Lower leg skin (tissue), 4 donors: ENCODE measurements at regions not wholly inside any gene's neighbourhood (a gene's known extent, or its start where the extent isn't known, plus 50 kb on each side); places are given as distances from the start of the nearest gene placed in this dataset.

ENCODE experiments used
- DNase-seq, 2 donors: peaks; one replicate each; pipeline ENCODE4 v3.0.0-alpha.2; 2019; ENCODE audit warnings: low spot score in 2 of 2
- H3K4me3 ChIP-seq: fragments of 200-600 bp; sonication (generic); 2 replicates; pipeline ENCODE4 v1.5.1; 2017; ENCODE audit warnings: mild to moderate bottlenecking, low read depth; ENCODE audit not compliant: poor library complexity, severe bottlenecking
- CTCF ChIP-seq, 3 donors: fragments of 450-650 bp; IDR thresholded peaks; one replicate each; pipeline ENCODE4 v1.5.1; 2016; ENCODE audit warnings: antibody characterized with exemption in 3 of 3, mild to moderate bottlenecking in 3 of 3, moderate library complexity in 2 of 3
- POLR2A ChIP-seq, 2 donors: fragments of 450-650 bp; IDR thresholded peaks; one replicate each; pipeline ENCODE4 v1.6.1; 2016 to 2017; ENCODE audit warnings: antibody characterized with exemption in 2 of 2, mild to moderate bottlenecking in 1 of 2, moderate library complexity in 1 of 2
- WGBS, 2 donors: methylation state at CpG; one replicate each; pipeline ENCODE4 v1.1.5; 2018; 5-methylcytosine and 5-hydroxymethylcytosine counted together
- intact Hi-C: fragments of 100-400 bp; cut with DNase I; formaldehyde crosslinking; loops from one replicate; pipeline ENCODE4 v1.15.0; 2023; ENCODE audit warnings: low total_unique reads

GRCh38 chr21:28272272-28272992 is 720.2 kb downstream of the LTN1 start:
- 87 to 92% methylated on average over 3 of the region's 3 CpGs for WGBS, 2 donors
- intact Hi-C loops = no loop called here
- no peak overlapping the region for H3K4me3 ChIP-seq
- no peak for DNase-seq
- TF ChIP-seq POLR2A (IDR thresholded peaks at IDR 0.05) = no peak
- TF ChIP-seq CTCF (IDR thresholded peaks at IDR 0.05) = no peak

DNA sequence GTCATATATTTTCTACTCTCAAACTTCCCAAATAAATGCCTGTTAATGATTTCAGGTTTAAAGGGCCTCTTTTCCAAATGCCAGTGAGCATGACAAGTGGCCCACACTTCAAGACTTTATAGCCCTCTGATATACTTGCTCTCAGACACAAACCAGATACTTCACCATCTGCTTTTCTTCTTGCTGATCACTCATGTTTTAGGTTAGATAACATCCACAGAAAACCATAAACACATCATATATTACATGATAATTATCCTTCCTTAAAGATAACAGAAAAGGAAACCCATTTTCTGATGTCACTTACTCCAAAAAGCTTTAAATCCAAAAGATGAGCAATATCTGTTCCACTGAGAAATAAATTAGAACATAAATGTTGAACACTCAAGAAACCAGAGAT is 723.5 kb downstream of the LTN1 start:
- TF ChIP-seq POLR2A (IDR thresholded peaks at IDR 0.05) (no peak), CTCF (IDR thresholded peaks at IDR 0.05) (no peak)
- DNase-seq = no peak
- intact Hi-C loops = no loop called here
- no peak overlapping the region for H3K4me3 ChIP-seq

- WGBS, 2 donors = 37 to 56% methylated on average over 4 of the region's 4 CpGs
- DNase-seq = no peak
- TF ChIP-seq POLR2A (IDR thresholded peaks at IDR 0.05) (no peak), CTCF (IDR thresholded peaks at IDR 0.05) (no peak)
- intact Hi-C loops = no loop called here
- H3K4me3 ChIP-seq = no peak overlapping the region
Measured at GRCh38 chr21:28268685-28269084, 724.0 kb downstream of the LTN1 start.

DNA sequence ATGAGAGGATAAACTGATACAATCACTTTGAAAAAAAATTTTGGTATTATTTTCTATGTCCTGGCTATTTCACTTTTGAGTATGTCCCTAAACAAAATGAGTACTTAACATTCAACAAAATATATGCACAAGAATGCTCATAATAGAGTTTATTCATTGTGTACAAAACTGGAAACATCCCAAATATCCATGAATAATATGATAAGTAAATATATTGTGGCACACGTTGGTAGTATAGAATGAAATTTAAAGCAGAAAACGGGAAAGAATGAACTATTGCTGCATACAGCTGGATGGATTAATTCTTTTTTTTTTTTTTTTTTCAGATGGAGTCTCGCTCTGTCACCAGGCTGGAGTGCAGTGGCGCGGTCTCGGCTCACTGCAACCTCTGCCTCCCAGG is 725.2 kb downstream of the LTN1 start:
- DNase-seq = no peak
- H3K4me3 ChIP-seq = no peak overlapping the region
- no peak for TF ChIP-seq CTCF (IDR thresholded peaks at IDR 0.05)
- TF ChIP-seq POLR2A (IDR thresholded peaks at IDR 0.05) = no peak
- intact Hi-C loops = no loop called here
- 88 to 93% methylated on average over 6 of the region's 6 CpGs for WGBS, 2 donors

DNA sequence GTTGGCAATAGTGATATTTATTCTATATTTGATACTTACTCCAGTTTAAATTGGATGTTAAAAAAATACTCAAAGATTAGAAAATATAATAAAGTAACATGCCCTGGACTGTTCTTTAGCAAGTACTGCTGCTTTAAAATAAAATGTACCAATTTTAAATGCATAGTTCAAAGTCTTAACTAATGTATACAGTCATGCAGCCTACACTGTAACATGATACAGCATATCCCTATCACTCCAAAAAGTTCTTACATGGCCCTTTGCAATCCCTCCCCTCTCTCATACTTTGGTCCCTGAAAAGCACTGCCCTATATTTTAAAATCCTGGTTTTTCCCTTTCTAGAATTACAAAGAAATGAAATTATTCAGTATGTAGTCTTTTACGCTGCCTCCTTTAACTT is 726.6 kb downstream of the LTN1 start:
- TF ChIP-seq POLR2A (IDR thresholded peaks at IDR 0.05) = no peak
- TF ChIP-seq CTCF (IDR thresholded peaks at IDR 0.05) = no peak
- intact Hi-C loops = no loop called here
- no peak overlapping the region for H3K4me3 ChIP-seq
- WGBS, 2 donors = 95 to 98% methylated on average over 1 of the region's 1 CpG
- no peak for DNase-seq

- 88 to 92% methylated on average over 4 of the region's 4 CpGs for WGBS, 2 donors
- TF ChIP-seq POLR2A (IDR thresholded peaks at IDR 0.05) = no peak
- no peak for TF ChIP-seq CTCF (IDR thresholded peaks at IDR 0.05)
- H3K4me3 ChIP-seq = no peak overlapping the region
- DNase-seq = no peak
- intact Hi-C loops = no loop called here
Measured at GRCh38 chr21:28263974-28264373, 728.7 kb downstream of the LTN1 start.
